NCI-H2107 treated with DMSO at 0.1 percent for 48 hours (cell line): ENCODE measurements at regions not wholly inside any gene's neighbourhood (a gene's known extent, or its start where the extent isn't known, plus 50 kb on each side); places are given as distances from the start of the nearest gene placed in this dataset.

Source experiments
- DNase-seq: peaks from one replicate; lab custom pipeline; 2025; ENCODE audit not compliant: unreplicated experiment; lab: John Stamatoyannopoulos, UW

GRCh38 chr12:18898470-18898869 is 160.6 kb downstream of the CAPZA3 start:
- no peak for DNase-seq

DNA sequence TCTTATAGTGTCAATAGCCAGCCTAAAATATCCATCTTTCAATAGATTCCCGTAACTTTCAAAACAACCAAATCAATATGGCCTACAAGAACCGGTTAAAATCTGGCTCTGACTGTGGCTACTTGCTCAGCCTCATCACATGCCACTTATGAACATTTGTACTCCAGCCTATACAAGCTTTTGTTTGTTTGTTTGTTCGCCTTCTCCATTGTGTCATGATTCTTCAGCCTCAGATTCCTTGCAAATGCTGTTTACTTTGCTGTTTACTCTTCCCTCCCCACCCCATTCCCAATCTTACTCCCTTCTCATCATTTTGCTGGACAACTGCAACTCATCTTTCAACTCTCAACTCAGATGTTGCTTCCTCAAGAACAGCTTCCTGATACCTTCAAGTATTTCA is 161.2 kb downstream of the CAPZA3 start:
- DNase-seq, result no peak

DNA sequence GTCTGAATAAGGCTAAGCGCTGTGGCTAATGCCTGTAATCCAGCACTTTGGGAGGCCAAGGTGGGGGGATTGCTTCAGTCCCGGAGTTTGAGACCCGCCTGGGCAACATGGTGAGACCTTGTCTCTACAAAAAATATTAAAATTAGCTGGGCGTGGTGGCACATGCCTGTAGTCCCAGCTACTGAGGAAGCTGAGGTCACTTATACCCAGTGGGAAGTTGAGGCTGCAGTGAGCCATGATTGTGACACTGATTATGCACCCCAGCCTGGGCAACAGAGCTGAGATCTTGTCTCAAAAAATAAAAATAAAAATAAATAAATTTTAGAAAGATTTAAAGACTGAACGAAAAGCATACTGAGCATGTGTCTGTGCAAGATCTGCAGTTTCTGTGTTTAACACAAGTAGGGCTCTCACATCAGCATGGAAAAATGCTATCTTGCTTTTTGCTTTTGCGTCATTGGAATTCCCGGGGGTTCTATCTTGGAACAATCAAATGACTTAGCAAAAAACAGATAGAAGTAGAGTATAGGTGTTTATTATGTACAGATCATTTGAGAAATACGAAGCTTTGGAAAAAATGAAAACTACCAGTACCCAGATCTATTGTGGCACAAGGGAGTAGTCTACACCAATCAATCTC is 161.9 kb downstream of the CAPZA3 start:
- DNase-seq, result no peak

DNA sequence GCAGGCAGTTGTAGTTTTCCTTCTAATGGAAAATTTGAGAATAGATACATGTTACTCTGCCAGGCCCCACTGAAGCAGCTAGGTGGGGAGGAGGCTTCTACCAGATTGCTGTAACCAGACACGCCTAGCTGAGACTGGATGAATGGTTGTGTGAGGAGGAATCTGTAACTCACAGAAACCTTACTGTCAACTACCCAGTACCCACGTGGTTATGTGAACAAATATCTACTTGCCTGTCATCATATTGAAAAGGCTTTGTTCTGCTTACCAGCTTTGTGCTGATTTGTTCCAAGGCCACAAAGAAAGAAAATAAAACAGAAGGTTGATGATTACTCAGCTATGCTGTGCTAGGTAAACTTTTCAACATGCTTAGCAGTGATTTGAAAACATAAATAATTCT is 167.2 kb downstream of the CAPZA3 start:
- no peak for DNase-seq

- DNase-seq, result no peak
Observed at GRCh38 chr12:18906395-18906794, 168.5 kb downstream of the CAPZA3 start.

DNA sequence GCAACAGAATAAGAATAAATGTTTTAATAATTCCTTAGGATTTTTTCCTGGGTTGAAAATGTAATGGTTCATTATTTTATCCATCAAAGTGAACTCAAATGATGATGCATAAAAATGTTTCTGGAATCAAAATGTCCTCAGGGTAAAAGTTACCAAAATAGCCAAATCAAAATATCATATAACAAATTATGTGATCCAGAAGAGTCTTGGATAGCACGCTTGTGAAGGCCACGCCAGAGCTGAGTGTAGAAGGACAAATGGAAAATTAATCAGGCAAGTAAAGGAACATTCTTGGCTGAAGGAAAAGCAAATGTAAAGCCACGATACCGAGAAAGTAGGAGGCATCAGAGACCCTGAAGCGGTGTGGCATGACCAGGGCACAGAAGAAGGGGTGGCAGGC is 169.2 kb downstream of the CAPZA3 start:
- no peak for DNase-seq

- no peak for DNase-seq
Observed at GRCh38 chr12:18907728-18908127, 169.8 kb downstream of the CAPZA3 start.

- DNase-seq, result no peak
Observed at GRCh38 chr12:18908191-18908590, 170.3 kb downstream of the CAPZA3 start.

DNA sequence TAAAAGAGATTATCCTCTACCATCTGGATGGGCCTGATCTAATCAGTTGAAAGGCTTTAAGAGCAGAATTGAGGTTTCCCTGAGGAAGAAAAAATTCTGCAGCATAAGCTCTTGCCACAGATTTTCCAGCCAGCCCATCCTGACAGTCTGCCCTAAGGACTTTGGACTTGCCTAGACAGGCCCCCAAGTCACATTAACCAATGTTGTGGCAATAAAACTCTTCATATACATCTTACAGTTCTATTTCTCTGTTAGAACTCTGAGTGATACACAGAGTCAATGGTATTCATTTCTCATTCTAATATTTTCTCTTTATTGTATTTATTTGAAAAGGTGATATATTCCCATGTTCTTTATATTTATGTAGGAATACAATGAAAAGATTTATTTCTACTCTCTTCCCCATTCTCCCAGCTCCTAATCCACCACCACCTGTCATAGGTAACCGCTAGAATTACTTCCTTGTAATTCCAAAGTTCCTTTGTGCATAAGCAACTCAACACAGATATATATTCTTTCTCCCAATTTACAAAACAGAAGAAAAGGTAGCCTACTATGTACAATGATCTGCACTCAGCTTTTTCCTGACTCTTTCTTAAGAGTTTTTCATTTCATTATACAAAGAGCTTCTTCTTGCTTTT is 182.1 kb downstream of the CAPZA3 start:
- DNase-seq, result no peak

GRCh38 chr12:18922851-18923250 is 184.9 kb downstream of the CAPZA3 start:
- DNase-seq, result no peak

DNA sequence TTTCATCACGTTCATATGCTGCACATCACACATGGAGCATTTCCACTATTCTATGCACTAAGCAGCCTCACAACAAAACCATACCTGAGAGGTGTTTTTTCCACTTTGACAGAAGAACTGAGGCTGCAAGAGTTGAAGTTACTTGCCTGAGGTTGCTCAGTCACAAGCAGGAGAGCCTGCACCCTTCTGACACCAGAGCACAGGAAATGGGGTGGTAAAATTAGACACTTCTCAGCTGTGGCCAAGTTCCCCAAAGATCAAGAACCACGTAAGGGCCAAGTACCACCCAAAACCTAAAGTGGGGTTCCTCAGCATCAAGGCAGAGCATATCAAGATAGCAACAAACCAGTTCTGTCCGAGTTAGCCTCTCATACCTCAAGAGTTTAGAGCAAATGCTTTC is 185.8 kb downstream of the CAPZA3 start:
- no peak for DNase-seq

DNA sequence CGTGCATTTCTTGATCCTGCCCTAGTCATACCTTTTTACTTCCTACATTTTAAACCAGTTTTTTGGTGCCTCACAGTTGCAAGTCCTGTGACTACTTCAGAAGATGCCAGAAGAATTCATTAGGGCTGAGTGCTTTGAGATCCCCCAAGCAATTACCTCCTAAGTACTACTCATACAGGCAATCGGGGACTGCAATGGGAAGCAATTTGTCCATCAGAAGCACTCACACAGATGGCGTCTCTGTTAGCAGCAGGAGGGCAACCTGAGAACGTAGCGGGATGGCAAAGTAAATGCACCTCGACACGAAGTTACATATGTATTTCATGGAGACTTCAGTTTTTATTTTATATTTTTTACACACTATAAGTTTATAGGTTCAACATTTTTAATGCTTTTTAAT is 188.3 kb downstream of the CAPZA3 start:
- DNase-seq, result no peak

GRCh38 chr12:18932211-18932610 is 194.3 kb downstream of the CAPZA3 start:
- DNase-seq, result no peak

- DNase-seq, result no peak
Observed at GRCh38 chr12:18932715-18933114, 194.8 kb downstream of the CAPZA3 start.

DNA sequence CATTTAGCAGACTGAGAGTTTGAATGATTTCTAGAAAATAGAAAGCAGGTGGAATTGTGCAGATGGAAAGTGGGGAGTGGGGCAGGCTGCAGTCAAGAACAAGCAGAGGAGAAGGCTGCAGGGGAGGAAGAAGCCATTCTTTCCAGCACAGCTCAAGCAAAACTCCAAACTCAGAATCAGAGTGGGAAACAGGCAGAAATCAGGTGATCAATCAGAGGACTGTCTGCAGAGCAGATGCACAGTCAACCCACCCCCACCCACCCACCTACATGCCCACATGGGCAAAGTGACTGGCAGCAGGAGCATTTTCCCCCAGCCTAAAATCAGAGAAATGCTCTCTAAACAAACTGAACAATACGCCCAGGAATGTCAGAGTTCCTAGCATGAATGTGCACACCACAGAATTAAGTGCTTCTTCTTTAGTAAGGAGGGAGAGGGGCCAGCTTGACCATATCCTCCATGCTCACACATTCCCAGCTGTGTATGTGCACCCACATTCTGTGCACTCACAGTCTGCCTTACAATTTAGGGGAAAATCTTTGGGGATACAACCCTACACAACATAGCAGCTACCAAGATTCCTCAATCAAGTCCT is 194.1 kb upstream of the PLEKHA5 start:
- no peak for DNase-seq

DNA sequence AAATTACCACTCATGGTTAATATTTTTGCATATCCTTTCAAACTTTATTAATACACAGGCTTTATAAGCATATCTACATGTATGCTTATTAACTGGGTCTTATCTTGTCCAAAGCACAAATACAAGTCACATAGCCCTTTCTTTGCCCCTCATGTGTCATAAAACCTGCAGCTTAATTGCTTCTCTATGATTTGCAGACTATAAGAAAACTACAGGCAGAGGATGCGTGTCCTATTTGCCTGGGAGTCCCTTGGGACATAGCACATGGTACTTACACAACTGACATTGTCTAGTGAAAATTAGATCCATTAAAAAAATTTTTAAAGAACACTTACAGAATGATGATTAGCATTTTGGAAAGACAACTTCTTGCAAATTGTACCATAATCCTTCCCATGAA is 190.5 kb upstream of the PLEKHA5 start:
- DNase-seq, result no peak

GRCh38 chr12:18942669-18943068 is 186.9 kb upstream of the PLEKHA5 start:
- no peak for DNase-seq

- DNase-seq, result no peak
Observed at GRCh38 chr12:18943200-18943599, 186.3 kb upstream of the PLEKHA5 start.

DNA sequence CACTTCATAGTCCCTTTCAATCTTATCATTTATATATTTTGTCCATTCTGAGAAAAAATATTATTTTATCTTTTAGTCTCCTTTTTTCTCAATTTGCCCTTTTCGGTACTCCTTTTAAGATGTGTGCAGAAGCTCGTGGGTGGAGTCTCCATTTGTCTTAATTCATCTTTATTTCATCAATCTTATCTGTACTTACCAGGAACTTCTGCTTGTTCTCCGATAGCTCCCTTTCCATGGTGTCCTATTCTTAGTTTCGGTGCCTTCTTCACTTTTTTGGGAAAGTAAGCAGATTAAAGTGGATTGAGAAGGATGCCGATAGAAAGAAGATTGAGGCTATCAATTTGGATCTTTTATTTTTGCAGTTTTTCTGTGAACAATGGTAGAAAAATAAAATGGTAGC is 183.4 kb upstream of the PLEKHA5 start:
- DNase-seq, result no peak

- DNase-seq, result no peak
Observed at GRCh38 chr12:18951218-18951617, 178.3 kb upstream of the PLEKHA5 start.

- DNase-seq, result no peak
Observed at GRCh38 chr12:18953505-18953904, 176.0 kb upstream of the PLEKHA5 start.

DNA sequence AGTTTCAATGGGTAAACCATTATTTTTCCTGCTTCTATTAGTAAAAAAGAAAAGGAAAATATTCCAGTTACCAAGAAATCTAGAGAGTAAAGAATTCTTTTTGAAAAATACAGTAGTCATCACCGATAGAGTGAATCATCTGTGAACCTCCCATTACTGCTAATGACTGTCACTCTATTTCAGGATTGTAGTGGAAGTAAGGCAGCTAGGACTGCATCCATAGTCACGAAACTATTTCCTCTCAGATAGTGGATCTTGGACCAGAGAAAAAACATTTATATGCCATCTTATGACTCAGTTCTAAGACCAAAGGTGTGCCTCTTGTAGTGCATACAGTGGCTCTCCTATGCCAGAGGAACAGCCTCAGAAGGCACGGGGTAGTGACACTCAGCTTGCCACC is 173.9 kb upstream of the PLEKHA5 start:
- DNase-seq, result no peak

GRCh38 chr12:18965203-18965602 is 164.3 kb upstream of the PLEKHA5 start:
- no peak for DNase-seq
